ENCODE measurements at regions not wholly inside any gene's neighbourhood (a gene's known extent, or its start where the extent isn't known, plus 50 kb on each side); places are given as distances from the start of the nearest gene placed in this dataset.

GRCh38 chr14:106490442-106490841 is 964.1 kb downstream of the TMEM121 start:
- Histone ChIP-seq H2BK120ac (ENCODE audit: insufficient read depth, low read length, poor library complexity) (no peak overlapping the region), H3K4me1 (ENCODE audit: control insufficient read depth in 1 of 2, insufficient read depth in 2 of 2, low read length in 2 of 2) (no peaks in the 10 kb centered on the region), H3K9ac (ENCODE audit: low read length) (no peak overlapping the region), H3K27me3 (ENCODE audit: insufficient read depth, low read length) (peaks cover 2% of the 10 kb centered on the region), H3K4me3 (ENCODE audit: low read depth, low read length) (no peak overlapping the region), H3K18ac (ENCODE audit: low read length) (no peak overlapping the region), H3K27ac (ENCODE audit: low read depth, low read length) (no peak overlapping the region), H2AFZ (ENCODE audit: insufficient read depth, low read length, poor library complexity) (no peak overlapping the region), H3K23ac (ENCODE audit: low read length) (no peak overlapping the region), H3K4ac (ENCODE audit: low read depth, low read length) (no peak overlapping the region), H3K9me3 (ENCODE audit: insufficient read depth, low read depth, low read length) (peaks cover 29% of the 10 kb centered on the region), H2AK5ac (ENCODE audit: low read length) (no peak overlapping the region), H3K14ac (ENCODE audit: low read length) (no peak overlapping the region), H4K8ac (ENCODE audit: low read depth, low read length) (no peak overlapping the region), H3K79me2 (ENCODE audit: control insufficient read depth, insufficient read depth, low read length, poor library complexity) (no peaks in the 10 kb centered on the region), H3K4me2 (ENCODE audit: low read length) (no peak overlapping the region), H2BK12ac (ENCODE audit: low read length) (no peak overlapping the region), H2BK5ac (ENCODE audit: low read depth, low read length, poor library complexity) (no peak overlapping the region), H4K91ac (ENCODE audit: low read depth, low read length) (no peak overlapping the region), H3K79me1 (ENCODE audit: low read length) (no peaks in the 10 kb centered on the region), H3K36me3 (ENCODE audit: control insufficient read depth in 1 of 2, insufficient read depth in 2 of 2, low read length in 2 of 2) (no peaks in the 10 kb centered on the region), H4K12ac (ENCODE audit: low read depth, low read length) (no peak overlapping the region)
- no CpG with 5 or more reads among the region's 5 CpGs for WGBS (ENCODE audit: extremely low coverage, insufficient coverage, insufficient read length)
- DNase-seq, result no peak

DNA sequence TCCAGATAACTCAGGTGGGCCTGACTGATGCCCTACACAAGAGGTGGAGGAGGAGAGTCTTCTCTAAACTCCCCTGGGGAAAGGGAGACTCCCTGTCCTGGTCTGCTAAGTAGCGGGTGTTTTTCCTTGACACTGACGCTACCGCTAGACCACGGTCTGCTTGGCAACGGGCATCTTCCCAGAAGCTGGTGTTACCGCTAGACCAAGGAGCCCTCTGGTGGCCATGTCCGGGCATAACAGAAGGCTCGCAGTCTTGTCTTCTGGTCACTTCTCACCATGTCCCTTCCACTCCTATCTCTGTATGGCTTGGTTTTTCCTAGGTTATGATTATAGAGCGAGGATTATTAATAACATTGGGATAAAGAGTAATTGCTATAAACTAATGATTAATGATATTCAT is 965.5 kb downstream of the TMEM121 start:
- Histone ChIP-seq H3K18ac (ENCODE audit: low read length) (no peak overlapping the region), H3K23ac (ENCODE audit: low read length) (no peak overlapping the region), H3K79me2 (ENCODE audit: control insufficient read depth, insufficient read depth, low read length, poor library complexity) (no peaks in the 10 kb centered on the region), H2BK120ac (ENCODE audit: insufficient read depth, low read length, poor library complexity) (no peak overlapping the region), H3K4ac (ENCODE audit: low read depth, low read length) (no peak overlapping the region), H4K91ac (ENCODE audit: low read depth, low read length) (no peak overlapping the region), H3K9ac (ENCODE audit: low read length) (no peak overlapping the region), H3K14ac (ENCODE audit: low read length) (no peak overlapping the region), H2AFZ (ENCODE audit: insufficient read depth, low read length, poor library complexity) (no peak overlapping the region), H3K9me3 (ENCODE audit: insufficient read depth, low read depth, low read length) (peaks cover 34% of the 10 kb centered on the region), H3K4me1 (ENCODE audit: control insufficient read depth in 1 of 2, insufficient read depth in 2 of 2, low read length in 2 of 2) (no peaks in the 10 kb centered on the region), H2BK5ac (ENCODE audit: low read depth, low read length, poor library complexity) (no peak overlapping the region), H2AK5ac (ENCODE audit: low read length) (no peak overlapping the region), H3K27ac (ENCODE audit: low read depth, low read length) (no peak overlapping the region), H4K12ac (ENCODE audit: low read depth, low read length) (no peak overlapping the region), H3K4me3 (ENCODE audit: low read depth, low read length) (no peak overlapping the region), H4K8ac (ENCODE audit: low read depth, low read length) (no peak overlapping the region), H3K79me1 (ENCODE audit: low read length) (no peaks in the 10 kb centered on the region), H3K27me3 (ENCODE audit: insufficient read depth, low read length) (peaks cover 2% of the 10 kb centered on the region), H3K36me3 (ENCODE audit: control insufficient read depth in 1 of 2, insufficient read depth in 2 of 2, low read length in 2 of 2) (no peaks in the 10 kb centered on the region), H2BK12ac (ENCODE audit: low read length) (no peak overlapping the region), H3K4me2 (ENCODE audit: low read length) (no peak overlapping the region)
- DNase-seq, result peak in 1 of 2 donors; percentile 39
- no CpG with 5 or more reads among the region's 9 CpGs for WGBS (ENCODE audit: extremely low coverage, insufficient coverage, insufficient read length)

- no peak overlapping the region for H4K8ac ChIP-seq (ENCODE audit: low read depth, low read length)
- H3K79me2 ChIP-seq (ENCODE audit: control insufficient read depth, insufficient read depth, low read length, poor library complexity), result no peaks in the 10 kb centered on the region
- H3K4me2 ChIP-seq (ENCODE audit: low read length), result no peak overlapping the region
- H3K18ac ChIP-seq (ENCODE audit: low read length), result no peak overlapping the region
- no peak overlapping the region for H3K4me3 ChIP-seq (ENCODE audit: low read depth, low read length)
- H3K27me3 ChIP-seq (ENCODE audit: insufficient read depth, low read length), result no peaks in the 10 kb centered on the region
- no peaks in the 10 kb centered on the region for H3K36me3 ChIP-seq (ENCODE audit: control insufficient read depth in 1 of 2, insufficient read depth in 2 of 2, low read length in 2 of 2)
- no CpG with 5 or more reads among the region's 3 CpGs for WGBS (ENCODE audit: extremely low coverage, insufficient coverage, insufficient read length)
- H2AK5ac ChIP-seq (ENCODE audit: low read length), result no peak overlapping the region
- no peak overlapping the region for H2BK120ac ChIP-seq (ENCODE audit: insufficient read depth, low read length, poor library complexity)
- no peak for DNase-seq
- no peak overlapping the region for H4K91ac ChIP-seq (ENCODE audit: low read depth, low read length)
- no peak overlapping the region for H3K4ac ChIP-seq (ENCODE audit: low read depth, low read length)
- no peak overlapping the region for H3K27ac ChIP-seq (ENCODE audit: low read depth, low read length)
- no peak overlapping the region for H4K12ac ChIP-seq (ENCODE audit: low read depth, low read length)
- H3K9ac ChIP-seq (ENCODE audit: low read length), result peak overlapping the region; percentile 72
- H3K79me1 ChIP-seq (ENCODE audit: low read length), result no peaks in the 10 kb centered on the region
- no peak overlapping the region for H2AFZ ChIP-seq (ENCODE audit: insufficient read depth, low read length, poor library complexity)
- no peak overlapping the region for H2BK5ac ChIP-seq (ENCODE audit: low read depth, low read length, poor library complexity)
- no peak overlapping the region for H3K23ac ChIP-seq (ENCODE audit: low read length)
- no peak overlapping the region for H3K14ac ChIP-seq (ENCODE audit: low read length)
- H2BK12ac ChIP-seq (ENCODE audit: low read length), result no peak overlapping the region
- peaks cover 31% of the 10 kb centered on the region for H3K9me3 ChIP-seq (ENCODE audit: insufficient read depth, low read depth, low read length)
- no peaks in the 10 kb centered on the region for H3K4me1 ChIP-seq (ENCODE audit: control insufficient read depth in 1 of 2, insufficient read depth in 2 of 2, low read length in 2 of 2)
Measured at GRCh38 chr14:106493962-106494823, 967.8 kb downstream of the TMEM121 start.

- no peaks in the 10 kb centered on the region for H3K4me1 ChIP-seq (ENCODE audit: control insufficient read depth in 1 of 2, insufficient read depth in 2 of 2, low read length in 2 of 2)
- peaks cover 12% of the 10 kb centered on the region for H3K9me3 ChIP-seq (ENCODE audit: insufficient read depth, low read depth, low read length)
- H4K91ac ChIP-seq (ENCODE audit: low read depth, low read length), result no peak overlapping the region
- H3K4ac ChIP-seq (ENCODE audit: low read depth, low read length), result no peak overlapping the region
- DNase-seq, result no peak
- no peak overlapping the region for H3K18ac ChIP-seq (ENCODE audit: low read length)
- no peaks in the 10 kb centered on the region for H3K36me3 ChIP-seq (ENCODE audit: control insufficient read depth in 1 of 2, insufficient read depth in 2 of 2, low read length in 2 of 2)
- H2BK5ac ChIP-seq (ENCODE audit: low read depth, low read length, poor library complexity), result no peak overlapping the region
- no peak overlapping the region for H3K4me3 ChIP-seq (ENCODE audit: low read depth, low read length)
- H3K27ac ChIP-seq (ENCODE audit: low read depth, low read length), result no peak overlapping the region
- H2BK12ac ChIP-seq (ENCODE audit: low read length), result no peak overlapping the region
- WGBS (ENCODE audit: extremely low coverage, insufficient coverage, insufficient read length), result no CpG with 5 or more reads among the region's 1 CpG
- H2AFZ ChIP-seq (ENCODE audit: insufficient read depth, low read length, poor library complexity), result no peak overlapping the region
- H3K4me2 ChIP-seq (ENCODE audit: low read length), result no peak overlapping the region
- no peaks in the 10 kb centered on the region for H3K27me3 ChIP-seq (ENCODE audit: insufficient read depth, low read length)
- H4K12ac ChIP-seq (ENCODE audit: low read depth, low read length), result no peak overlapping the region
- no peak overlapping the region for H3K14ac ChIP-seq (ENCODE audit: low read length)
- H4K8ac ChIP-seq (ENCODE audit: low read depth, low read length), result no peak overlapping the region
- H3K9ac ChIP-seq (ENCODE audit: low read length), result no peak overlapping the region
- no peak overlapping the region for H2BK120ac ChIP-seq (ENCODE audit: insufficient read depth, low read length, poor library complexity)
- H3K79me1 ChIP-seq (ENCODE audit: low read length), result no peaks in the 10 kb centered on the region
- no peak overlapping the region for H3K23ac ChIP-seq (ENCODE audit: low read length)
- no peak overlapping the region for H2AK5ac ChIP-seq (ENCODE audit: low read length)
- H3K79me2 ChIP-seq (ENCODE audit: control insufficient read depth, insufficient read depth, low read length, poor library complexity), result no peaks in the 10 kb centered on the region
Measured at GRCh38 chr14:106500571-106500970, 974.2 kb downstream of the TMEM121 start.
